HG03432 (cell line): ENCODE measurements at regions not wholly inside any gene's neighbourhood (a gene's known extent, or its start where the extent isn't known, plus 50 kb on each side); places are given as distances from the start of the nearest gene placed in this dataset.

Experiments used
- ATAC-seq: cut with Tn5 transposase; IDR thresholded peaks from one replicate; pipeline ENCODE4 v1.9.1; 2021; ENCODE audit warnings: mild to moderate bottlenecking, moderate library complexity; ENCODE audit not compliant: unreplicated experiment

GRCh38 chr20:56797023-56797422, 167.9 kb downstream of the TFAP2C start:
- ATAC-seq = no peak

GRCh38 chr20:56798634-56799033, 169.5 kb downstream of the TFAP2C start:
- no peak for ATAC-seq

- ATAC-seq = no peak
These were observed 170.1 kb downstream of the TFAP2C start for GRCh38 chr20:56799187-56799586.

GRCh38 chr20:56800088-56800487, 171.0 kb downstream of the TFAP2C start:
- ATAC-seq = no peak

DNA sequence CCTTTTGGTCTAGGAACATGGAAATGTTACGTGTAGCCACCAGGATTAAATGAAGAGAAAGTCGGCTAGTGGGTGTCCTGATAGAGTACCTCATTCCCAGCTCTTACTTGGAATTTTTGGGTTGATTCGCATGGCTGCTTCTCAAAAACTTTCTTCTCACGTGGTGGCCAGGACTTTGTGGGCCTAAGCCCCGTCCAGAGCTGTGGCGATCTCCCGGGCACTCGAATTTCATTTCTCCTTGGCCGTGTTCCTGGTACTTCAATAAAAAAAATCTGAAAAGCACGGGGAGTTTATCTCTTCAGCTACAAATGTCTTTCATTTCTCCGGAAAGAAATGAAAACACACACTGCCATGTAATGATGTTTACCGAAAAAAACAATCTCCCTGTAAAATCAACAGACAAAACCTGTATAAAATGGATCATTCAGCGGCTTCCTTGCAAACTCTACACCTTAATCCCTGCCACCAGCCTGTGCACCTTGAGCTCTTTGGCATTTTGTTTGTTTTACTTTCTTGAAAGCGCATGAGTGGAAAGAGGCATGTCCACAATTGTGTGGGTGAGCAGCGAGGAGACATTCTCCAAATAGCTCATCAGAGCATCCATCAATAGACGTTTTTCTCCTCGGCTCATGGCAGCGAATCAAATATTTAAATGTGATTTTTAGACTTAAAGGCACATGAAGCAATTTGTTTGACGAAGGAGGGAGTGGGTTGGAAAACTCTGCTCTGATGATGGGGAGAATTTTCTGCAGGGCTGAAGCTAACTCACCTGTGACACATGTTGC, 173.1 kb downstream of the TFAP2C start:
- no peak for ATAC-seq

- no peak for ATAC-seq
These were observed 173.7 kb downstream of the TFAP2C start for GRCh38 chr20:56802805-56803204.

DNA sequence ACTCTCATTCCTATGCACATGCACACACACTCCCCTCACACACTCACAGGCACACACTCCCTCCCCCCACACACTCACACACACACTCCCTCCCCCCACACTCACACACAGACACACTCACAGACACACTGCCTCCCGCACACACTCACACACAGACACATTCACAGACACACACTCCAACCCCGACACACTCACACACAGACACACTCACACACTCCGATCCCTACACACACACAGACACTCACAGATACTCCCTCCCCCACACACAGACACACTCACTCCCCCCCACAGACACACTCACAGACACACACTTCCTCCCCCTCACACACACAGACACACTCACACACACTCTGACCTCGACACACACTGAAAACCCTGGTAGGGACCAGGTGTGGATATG, 176.2 kb downstream of the TFAP2C start:
- ATAC-seq = no peak

- no peak for ATAC-seq
These were observed 176.9 kb downstream of the TFAP2C start for GRCh38 chr20:56805966-56806365.

DNA sequence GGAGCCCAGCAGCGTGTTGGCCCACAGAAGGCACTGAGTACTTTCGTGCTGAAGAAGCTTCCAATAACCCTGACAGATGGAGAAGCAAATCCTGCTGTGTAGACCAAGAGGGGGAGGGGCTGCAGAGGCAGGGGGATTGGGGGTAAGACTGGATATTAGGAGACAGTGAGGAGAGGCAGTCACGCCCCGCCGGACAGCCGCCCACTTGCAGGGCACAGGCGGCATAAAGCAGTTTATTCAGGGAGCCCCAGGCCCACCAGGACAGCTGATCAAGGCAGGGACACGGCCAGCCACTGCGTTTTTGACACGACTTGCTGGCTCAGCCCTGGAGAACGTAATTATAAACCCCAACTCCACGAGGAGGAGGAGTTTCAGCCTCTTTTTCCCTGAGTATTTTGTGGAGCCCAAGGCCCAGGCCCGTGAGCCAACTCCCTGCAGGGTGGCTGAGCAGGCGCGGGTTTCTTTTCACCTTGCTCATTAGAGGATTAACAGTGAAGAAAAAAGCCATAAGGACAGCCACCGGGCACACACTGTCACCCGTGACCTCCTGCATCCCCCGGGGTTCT, 177.9 kb downstream of the TFAP2C start:
- ATAC-seq = no peak

DNA sequence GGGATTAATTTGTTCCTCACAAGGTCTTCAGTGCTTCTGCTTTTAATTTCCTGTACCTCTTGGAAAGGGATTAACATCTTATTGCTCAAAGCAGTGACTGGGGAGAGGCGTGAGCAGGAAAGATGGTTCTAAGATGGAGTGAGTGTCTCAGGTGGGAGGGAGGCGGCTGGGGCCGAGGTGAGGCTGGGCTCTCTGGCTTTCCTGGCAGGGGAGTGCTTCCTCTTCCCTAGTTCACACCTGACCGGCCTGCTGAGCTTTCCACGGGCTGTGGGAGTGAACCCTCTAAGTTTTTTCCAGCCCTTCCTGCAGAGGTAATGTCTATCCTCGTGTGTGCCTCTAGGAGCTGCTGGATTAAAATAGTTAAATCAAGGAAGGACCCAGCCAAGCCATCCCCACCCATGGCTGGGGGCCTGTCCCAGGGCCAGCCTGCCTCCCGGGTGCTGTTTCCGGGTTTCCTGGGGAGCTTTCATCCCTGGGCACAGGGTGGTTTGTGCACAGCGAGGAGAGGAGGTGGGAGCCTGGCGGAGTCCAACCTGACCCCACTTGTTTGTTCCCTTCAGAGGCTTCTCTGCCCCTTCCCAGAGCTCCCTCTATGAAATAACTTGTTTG, 179.1 kb downstream of the TFAP2C start:
- no peak for ATAC-seq

DNA sequence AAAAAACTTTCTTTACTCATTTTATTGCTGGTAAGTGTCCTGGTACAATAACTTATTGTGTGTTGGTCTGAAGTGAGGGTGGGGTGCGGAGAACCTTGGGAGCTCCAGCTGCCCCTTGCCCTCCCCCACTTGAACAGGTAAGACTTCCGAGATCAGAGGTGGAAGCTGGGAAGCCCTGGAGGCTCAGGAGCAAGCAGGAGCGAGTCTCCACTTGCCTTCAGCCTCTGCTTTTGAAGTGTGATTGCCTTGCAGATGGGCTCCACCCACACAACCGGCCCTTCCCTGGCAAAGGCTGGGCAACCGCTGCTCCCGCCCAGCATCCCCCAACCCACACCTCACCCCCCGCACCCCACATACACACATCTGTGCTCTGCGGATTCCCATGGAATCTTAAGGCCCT, 179.6 kb downstream of the TFAP2C start:
- ATAC-seq = no peak

GRCh38 chr20:56809668-56810067, 180.6 kb downstream of the TFAP2C start:
- no peak for ATAC-seq

- ATAC-seq = no peak
These were observed 181.0 kb downstream of the TFAP2C start for GRCh38 chr20:56810141-56810540.

GRCh38 chr20:56815796-56816195, 186.7 kb downstream of the TFAP2C start:
- no peak for ATAC-seq

DNA sequence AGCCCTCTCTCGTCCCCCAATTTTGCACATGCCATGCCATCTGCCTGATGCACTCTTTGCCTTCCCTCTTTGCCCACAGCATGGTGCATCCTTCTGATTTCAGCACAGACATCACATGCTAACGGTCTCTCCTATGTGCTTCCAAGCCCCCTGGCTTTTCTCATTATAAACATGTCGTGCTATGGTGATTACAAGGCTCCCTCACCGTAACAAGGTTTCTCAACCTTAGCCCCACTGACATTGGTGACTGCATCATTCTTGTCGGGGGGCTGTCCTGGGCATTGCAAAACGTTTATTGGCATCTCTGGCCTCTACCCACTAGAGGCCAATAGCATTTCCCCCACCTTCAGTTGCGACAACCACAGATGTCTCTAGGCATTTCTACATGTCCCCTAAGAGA, 187.2 kb downstream of the TFAP2C start:
- ATAC-seq = no peak

- ATAC-seq = no peak
These were observed 188.9 kb downstream of the TFAP2C start for GRCh38 chr20:56817780-56818675.

- no peak for ATAC-seq
These were observed 191.9 kb downstream of the TFAP2C start for GRCh38 chr20:56820984-56821383.

DNA sequence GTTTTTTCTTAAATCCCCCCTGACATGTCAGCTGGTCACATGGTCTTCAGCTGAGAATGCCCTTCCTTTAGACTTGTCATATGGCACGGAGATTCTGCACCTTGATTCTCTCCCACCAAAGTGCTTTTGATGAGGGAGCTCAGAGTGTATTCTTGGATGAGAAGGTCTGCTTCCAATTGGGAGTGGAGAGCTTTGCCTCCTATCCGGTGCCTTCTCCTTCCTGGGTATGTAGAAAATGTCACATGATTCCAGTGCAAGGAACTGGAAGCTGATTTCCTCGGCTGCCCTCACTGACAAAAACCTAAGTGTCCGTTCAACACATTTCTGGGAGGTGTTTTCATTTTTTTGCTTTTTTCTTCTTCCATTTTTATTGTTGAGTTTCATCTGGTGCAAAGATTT, 197.2 kb downstream of the TFAP2C start:
- no peak for ATAC-seq

GRCh38 chr20:56826705-56827665, 197.9 kb downstream of the TFAP2C start:
- ATAC-seq = no peak

GRCh38 chr20:56827763-56828162, 198.7 kb downstream of the TFAP2C start:
- no peak for ATAC-seq
